ENCODE measurements at regions not wholly inside any gene's neighbourhood (a gene's known extent, or its start where the extent isn't known, plus 50 kb on each side); places are given as distances from the start of the nearest gene placed in this dataset.

DNA sequence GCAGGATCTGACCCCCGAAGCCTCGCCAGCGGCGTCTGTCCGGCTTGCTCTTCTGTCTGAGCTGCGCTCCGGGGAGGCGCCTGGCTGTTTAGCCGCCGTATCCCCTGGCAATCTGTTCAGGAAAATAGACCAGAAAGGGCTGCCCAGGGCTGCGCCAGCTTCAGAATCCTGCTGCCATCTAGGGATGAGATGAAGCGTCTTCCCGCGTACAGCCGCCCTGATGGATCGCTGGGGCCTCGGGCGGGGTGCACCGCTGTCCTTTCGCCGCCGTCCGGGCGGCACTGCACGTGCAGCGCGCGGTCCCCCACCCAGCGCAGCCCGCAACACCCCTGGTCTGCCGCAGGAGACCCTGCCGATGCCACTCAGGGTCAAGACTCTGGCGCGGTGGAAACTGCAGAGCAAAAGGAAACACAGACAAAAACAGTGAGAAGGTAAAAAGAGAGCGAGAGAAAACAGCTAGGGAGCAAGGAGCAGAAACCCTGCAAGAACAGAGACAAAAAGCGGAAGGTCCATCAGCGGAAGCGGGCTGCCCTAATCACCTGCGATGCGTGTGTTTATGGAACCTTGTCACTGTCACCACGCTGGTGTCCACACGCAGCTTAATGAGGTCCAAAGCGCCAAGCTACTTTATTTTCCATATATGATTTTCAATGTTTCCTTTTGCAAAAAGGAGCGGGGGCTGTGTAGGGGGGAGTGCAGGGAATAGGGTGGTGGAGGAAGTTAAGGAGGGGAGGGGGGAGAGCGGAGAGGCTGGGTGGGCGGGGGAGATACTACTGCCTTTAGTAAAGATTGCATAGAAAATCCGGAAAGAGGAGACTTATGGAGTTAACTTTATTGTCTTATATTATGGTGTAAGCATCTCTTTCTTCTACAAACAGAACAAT is 2113.3 kb upstream of the PIK3C3 start:
- Histone ChIP-seq H3K9ac (ENCODE audit: insufficient read length, low read depth) (peak overlapping the region; percentile 8), H3K36me3 (ENCODE audit: insufficient read depth, insufficient read length, low read length) (no peaks in the 10 kb centered on the region), H3K4me3 (ENCODE audit: insufficient read length, low read depth) (peak overlapping the region; percentile 38), H3K27me3 (ENCODE audit: insufficient read depth, insufficient read length) (no peaks in the 10 kb centered on the region), H3K4me1 (ENCODE audit: insufficient read depth, insufficient read length) (no peaks in the 10 kb centered on the region), H3K9me3 (ENCODE audit: insufficient read depth, low read length) (no peaks in the 10 kb centered on the region)
- TF ChIP-seq SUZ12 (IDR thresholded peaks at IDR 0.05; ENCODE audit: extremely low read depth, insufficient read depth, insufficient read length) (no peak), ZNF274 (IDR thresholded peaks at IDR 0.05; ENCODE audit: low read depth, low read length) (no peak), YY1 (IDR thresholded peaks at IDR 0.05; ENCODE audit: insufficient read depth, insufficient read length) (no peak)
- peak; percentile 6 for DNase-seq (ENCODE audit: low read depth, low spot score)

GRCh38 chr18:39840856-39841481 is 2114.1 kb upstream of the PIK3C3 start:
- peak overlapping the region; percentile 38 for H3K4me3 ChIP-seq (ENCODE audit: insufficient read length, low read depth)

DNA sequence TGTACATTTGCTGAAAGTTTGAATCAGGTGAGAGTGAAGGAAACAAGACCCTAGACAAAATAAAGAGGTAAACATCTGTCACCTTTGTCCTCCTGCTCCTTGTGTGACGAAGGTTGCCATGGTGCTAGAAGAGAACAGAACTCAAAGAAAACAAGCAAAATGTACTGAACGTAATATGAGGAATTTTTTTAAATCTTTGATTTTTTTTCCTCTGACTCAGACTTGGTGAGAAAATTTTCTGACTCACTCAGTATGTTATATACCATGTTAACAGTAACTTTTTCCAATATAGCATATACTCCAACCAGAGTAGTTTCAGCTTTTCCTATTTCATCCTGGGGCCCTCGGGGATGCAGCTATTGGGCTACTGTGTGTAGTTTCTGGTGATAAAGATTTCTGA is 2114.6 kb upstream of the PIK3C3 start:
- Histone ChIP-seq H3K4me1 (ENCODE audit: insufficient read depth, insufficient read length) (no peaks in the 10 kb centered on the region), H3K9me3 (ENCODE audit: insufficient read depth, low read length) (no peaks in the 10 kb centered on the region), H3K36me3 (ENCODE audit: insufficient read depth, insufficient read length, low read length) (no peaks in the 10 kb centered on the region), H3K4me3 (ENCODE audit: insufficient read length, low read depth) (no peak overlapping the region), H3K27me3 (ENCODE audit: insufficient read depth, insufficient read length) (no peaks in the 10 kb centered on the region), H3K9ac (ENCODE audit: insufficient read length, low read depth) (no peak overlapping the region)
- DNase-seq (ENCODE audit: low read depth, low spot score) = no peak
- no peak for TF ChIP-seq SUZ12 (IDR thresholded peaks at IDR 0.05; ENCODE audit: extremely low read depth, insufficient read depth, insufficient read length)
- TF ChIP-seq ZNF274 (IDR thresholded peaks at IDR 0.05; ENCODE audit: low read depth, low read length) = no peak
- TF ChIP-seq YY1 (IDR thresholded peaks at IDR 0.05; ENCODE audit: insufficient read depth, insufficient read length) = no peak

More at GRCh38 chr18:39840856-39841481, 2114.1 kb upstream of the PIK3C3 start:
- Histone ChIP-seq H3K4me1 (ENCODE audit: insufficient read depth, insufficient read length) (no peaks in the 10 kb centered on the region), H3K9me3 (ENCODE audit: insufficient read depth, low read length) (no peaks in the 10 kb centered on the region), H3K36me3 (ENCODE audit: insufficient read depth, insufficient read length, low read length) (no peaks in the 10 kb centered on the region), H3K27me3 (ENCODE audit: insufficient read depth, insufficient read length) (no peaks in the 10 kb centered on the region), H3K9ac (ENCODE audit: insufficient read length, low read depth) (peak overlapping the region; percentile 8)
- no peak for DNase-seq (ENCODE audit: low read depth, low spot score)
- TF ChIP-seq YY1 (IDR thresholded peaks at IDR 0.05; ENCODE audit: insufficient read depth, insufficient read length) = no peak
- TF ChIP-seq SUZ12 (IDR thresholded peaks at IDR 0.05; ENCODE audit: extremely low read depth, insufficient read depth, insufficient read length) = no peak
- TF ChIP-seq ZNF274 (IDR thresholded peaks at IDR 0.05; ENCODE audit: low read depth, low read length) = no peak

- Histone ChIP-seq H3K27me3 (ENCODE audit: insufficient read depth, insufficient read length) (no peaks in the 10 kb centered on the region), H3K9me3 (ENCODE audit: insufficient read depth, low read length) (no peaks in the 10 kb centered on the region), H3K4me1 (ENCODE audit: insufficient read depth, insufficient read length) (no peaks in the 10 kb centered on the region), H3K9ac (ENCODE audit: insufficient read length, low read depth) (no peak overlapping the region), H3K36me3 (ENCODE audit: insufficient read depth, insufficient read length, low read length) (no peaks in the 10 kb centered on the region), H3K4me3 (ENCODE audit: insufficient read length, low read depth) (no peak overlapping the region)
- no peak for TF ChIP-seq SUZ12 (IDR thresholded peaks at IDR 0.05; ENCODE audit: extremely low read depth, insufficient read depth, insufficient read length)
- no peak for DNase-seq (ENCODE audit: low read depth, low spot score)
These were observed 2115.3 kb upstream of the PIK3C3 start for GRCh38 chr18:39839782-39840181.

DNA sequence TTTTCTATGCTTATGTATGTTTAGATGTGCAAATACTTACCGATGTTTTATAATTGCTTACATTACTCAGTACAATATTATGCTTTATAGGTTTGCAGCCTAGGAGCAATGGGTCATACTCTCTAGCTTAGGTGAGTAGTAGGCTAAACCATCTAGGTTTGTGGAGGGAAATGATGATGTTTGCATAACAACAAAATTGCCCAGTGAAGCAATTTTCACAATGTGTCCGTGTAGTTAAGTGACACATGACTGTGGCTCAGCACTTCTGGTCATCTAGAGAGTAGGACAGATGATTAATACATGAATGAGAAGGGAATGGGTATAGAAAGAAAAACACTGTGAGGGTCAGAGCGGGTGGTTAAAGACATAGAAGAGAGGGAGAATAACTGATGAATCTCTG is 2116.2 kb upstream of the PIK3C3 start:
- no peak overlapping the region for H3K9ac ChIP-seq (ENCODE audit: insufficient read length, low read depth)
- H3K4me1 ChIP-seq (ENCODE audit: insufficient read depth, insufficient read length) = no peaks in the 10 kb centered on the region
- no peak overlapping the region for H3K4me3 ChIP-seq (ENCODE audit: insufficient read length, low read depth)
- H3K9me3 ChIP-seq (ENCODE audit: insufficient read depth, low read length) = no peaks in the 10 kb centered on the region
- no peaks in the 10 kb centered on the region for H3K36me3 ChIP-seq (ENCODE audit: insufficient read depth, insufficient read length, low read length)
- no peak for DNase-seq (ENCODE audit: low read depth, low spot score)
- no peak for TF ChIP-seq SUZ12 (IDR thresholded peaks at IDR 0.05; ENCODE audit: extremely low read depth, insufficient read depth, insufficient read length)
- TF ChIP-seq ZNF274 (IDR thresholded peaks at IDR 0.05; ENCODE audit: low read depth, low read length) = no peak
- TF ChIP-seq YY1 (IDR thresholded peaks at IDR 0.05; ENCODE audit: insufficient read depth, insufficient read length) = no peak
- no peaks in the 10 kb centered on the region for H3K27me3 ChIP-seq (ENCODE audit: insufficient read depth, insufficient read length)

- no peak overlapping the region for H3K4me3 ChIP-seq (ENCODE audit: insufficient read length, low read depth)
- H3K27me3 ChIP-seq (ENCODE audit: insufficient read depth, insufficient read length) = no peaks in the 10 kb centered on the region
- no peaks in the 10 kb centered on the region for H3K36me3 ChIP-seq (ENCODE audit: insufficient read depth, insufficient read length, low read length)
- no peak for TF ChIP-seq SUZ12 (IDR thresholded peaks at IDR 0.05; ENCODE audit: extremely low read depth, insufficient read depth, insufficient read length)
- H3K9ac ChIP-seq (ENCODE audit: insufficient read length, low read depth) = no peak overlapping the region
- no peaks in the 10 kb centered on the region for H3K4me1 ChIP-seq (ENCODE audit: insufficient read depth, insufficient read length)
- H3K9me3 ChIP-seq (ENCODE audit: insufficient read depth, low read length) = no peaks in the 10 kb centered on the region
- DNase-seq (ENCODE audit: low read depth, low spot score) = no peak
These were observed 2119.6 kb upstream of the PIK3C3 start for GRCh38 chr18:39835303-39836030.

- Histone ChIP-seq H3K36me3 (ENCODE audit: insufficient read depth, insufficient read length, low read length) (no peaks in the 10 kb centered on the region), H3K9me3 (ENCODE audit: insufficient read depth, low read length) (no peaks in the 10 kb centered on the region), H3K4me1 (ENCODE audit: insufficient read depth, insufficient read length) (no peaks in the 10 kb centered on the region), H3K9ac (ENCODE audit: insufficient read length, low read depth) (no peak overlapping the region), H3K27me3 (ENCODE audit: insufficient read depth, insufficient read length) (no peaks in the 10 kb centered on the region), H3K4me3 (ENCODE audit: insufficient read length, low read depth) (no peak overlapping the region)
- DNase-seq (ENCODE audit: low read depth, low spot score) = no peak
- TF ChIP-seq YY1 (IDR thresholded peaks at IDR 0.05; ENCODE audit: insufficient read depth, insufficient read length) (no peak), SUZ12 (IDR thresholded peaks at IDR 0.05; ENCODE audit: extremely low read depth, insufficient read depth, insufficient read length) (no peak), ZNF274 (IDR thresholded peaks at IDR 0.05; ENCODE audit: low read depth, low read length) (no peak)
These were observed 2120.4 kb upstream of the PIK3C3 start for GRCh38 chr18:39834636-39835035.

Data from NT2/D1 (cell line).